Suprapubic skin (tissue), 3 donors: ENCODE measurements at regions not wholly inside any gene's neighbourhood (a gene's known extent, or its start where the extent isn't known, plus 50 kb on each side); places are given as distances from the start of the nearest gene placed in this dataset.

ENCODE experiments used
- POLR2AphosphoS5 ChIP-seq, 3 donors: sonication (generic); formaldehyde crosslinking; IDR thresholded peaks; one replicate each; pipeline ENCODE4 v1.6.1; 2017; ENCODE audit warnings: antibody characterized with exemption in 3 of 3
- TF ChIP-seq, protein P1 (sequence below), 2 donors: fragments of 200-600 bp in 1 of 2; fragments of 450-650 bp in 1 of 2; sonication (generic) in 1 of 2; IDR thresholded peaks; one replicate each; pipeline ENCODE4 v1.5.1; 2016 to 2019; ENCODE audit warnings: antibody characterized with exemption in 2 of 2, mild to moderate bottlenecking in 1 of 2, moderate library complexity in 1 of 2

DNA sequence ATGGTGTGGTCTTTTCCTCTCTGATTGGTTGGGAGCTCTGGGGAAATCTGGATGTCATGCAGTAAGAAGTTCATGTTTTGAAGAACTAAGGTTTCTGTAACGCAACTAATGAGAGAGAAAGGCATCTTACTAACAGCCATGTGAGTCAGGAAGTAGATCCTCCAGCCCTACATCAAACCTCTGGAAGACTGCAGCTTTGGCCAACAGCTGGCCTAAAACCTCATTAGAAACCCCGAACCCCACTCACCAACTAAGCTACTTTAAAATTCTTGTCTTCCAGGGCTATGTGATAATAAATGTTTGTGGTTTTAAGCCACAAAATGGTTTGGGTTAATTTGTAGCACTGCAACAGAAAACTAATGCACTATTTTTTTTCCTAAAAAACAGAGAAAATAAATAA lies 549.0 kb upstream of the GRID2 start:
- TF ChIP-seq, protein P1, sequence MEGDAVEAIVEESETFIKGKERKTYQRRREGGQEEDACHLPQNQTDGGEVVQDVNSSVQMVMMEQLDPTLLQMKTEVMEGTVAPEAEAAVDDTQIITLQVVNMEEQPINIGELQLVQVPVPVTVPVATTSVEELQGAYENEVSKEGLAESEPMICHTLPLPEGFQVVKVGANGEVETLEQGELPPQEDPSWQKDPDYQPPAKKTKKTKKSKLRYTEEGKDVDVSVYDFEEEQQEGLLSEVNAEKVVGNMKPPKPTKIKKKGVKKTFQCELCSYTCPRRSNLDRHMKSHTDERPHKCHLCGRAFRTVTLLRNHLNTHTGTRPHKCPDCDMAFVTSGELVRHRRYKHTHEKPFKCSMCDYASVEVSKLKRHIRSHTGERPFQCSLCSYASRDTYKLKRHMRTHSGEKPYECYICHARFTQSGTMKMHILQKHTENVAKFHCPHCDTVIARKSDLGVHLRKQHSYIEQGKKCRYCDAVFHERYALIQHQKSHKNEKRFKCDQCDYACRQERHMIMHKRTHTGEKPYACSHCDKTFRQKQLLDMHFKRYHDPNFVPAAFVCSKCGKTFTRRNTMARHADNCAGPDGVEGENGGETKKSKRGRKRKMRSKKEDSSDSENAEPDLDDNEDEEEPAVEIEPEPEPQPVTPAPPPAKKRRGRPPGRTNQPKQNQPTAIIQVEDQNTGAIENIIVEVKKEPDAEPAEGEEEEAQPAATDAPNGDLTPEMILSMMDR (IDR thresholded peaks at IDR 0.05), result no peak
- no peak for TF ChIP-seq POLR2AphosphoS5 (IDR thresholded peaks at IDR 0.05)
